Smooth muscle cell (in vitro differentiated cells): ENCODE measurements at regions not wholly inside any gene's neighbourhood (a gene's known extent, or its start where the extent isn't known, plus 50 kb on each side); places are given as distances from the start of the nearest gene placed in this dataset. TPM values are rescaled to one million over a fixed set of nuclear protein-coding genes. Genes with fewer than 3 reads are reported as not detected.

Experiments used
- DNase-seq: peaks from one replicate; lab custom pipeline; 2025; ENCODE audit not compliant: unreplicated experiment; lab: John Stamatoyannopoulos, UW
- H2AFZ ChIP-seq: fragments of 200-600 bp; sonication (generic); 2 replicates; pipeline ENCODE4 v1.6.0; 2016; ENCODE audit warnings: antibody characterized with exemption, low read depth, mild to moderate bottlenecking
- H3F3A ChIP-seq: fragments of 200-600 bp; sonication (generic); 2 replicates; pipeline ENCODE4 v1.6.0; 2017; ENCODE audit warnings: antibody characterized with exemption, low read depth
- H3K27ac ChIP-seq: fragments of 200-600 bp; sonication (generic); 2 replicates; pipeline ENCODE4 v1.5.1; 2016; ENCODE audit warnings: low read depth, mild to moderate bottlenecking
- H3K27me3 ChIP-seq: fragments of 200-600 bp; sonication (generic); 2 replicates; pipeline ENCODE4 v1.6.1; 2016; ENCODE audit warnings: low read depth, mild to moderate bottlenecking
- H3K36me3 ChIP-seq: fragments of 200-600 bp; sonication (generic); 2 replicates; pipeline ENCODE4 v1.5.1; 2016; ENCODE audit warnings: low read depth
- H3K4me1 ChIP-seq: fragments of 200-600 bp; sonication (generic); 2 replicates; pipeline ENCODE4 v1.5.1; 2016; ENCODE audit warnings: low read depth
- H3K4me2 ChIP-seq: fragments of 200-600 bp; sonication (generic); 2 replicates; pipeline ENCODE4 v1.6.0; 2016; ENCODE audit warnings: mild to moderate bottlenecking
- H3K4me3 ChIP-seq: fragments of 200-600 bp; sonication (generic); 2 replicates; pipeline ENCODE4 v1.5.1; 2016; ENCODE audit warnings: mild to moderate bottlenecking
- H3K79me2 ChIP-seq: fragments of 200-600 bp; sonication (generic); 2 replicates; pipeline ENCODE4 v1.6.0; 2016; ENCODE audit warnings: low read depth, mild to moderate bottlenecking
- H3K9ac ChIP-seq: fragments of 200-600 bp; sonication (generic); 2 replicates; pipeline ENCODE4 v1.6.0; 2016; ENCODE audit warnings: low read depth
- H3K9me3 ChIP-seq: fragments of 200-600 bp; sonication (generic); replicated peaks from 2 replicates; pipeline ENCODE4 v1.5.1; 2016; ENCODE audit warnings: low read depth
- H4K20me1 ChIP-seq: fragments of 200-600 bp; sonication (generic); 2 replicates; pipeline ENCODE4 v1.6.0; 2016; ENCODE audit warnings: low read depth
- WGBS: methylation state at CpG from one replicate; pipeline ENCODE4 v1.1.7; 2016; ENCODE audit warnings: low lambda C conversion rate; 5-methylcytosine and 5-hydroxymethylcytosine counted together
- small RNA-seq: library from RNA; depleted of rRNA; stranded (forward); fragments of <200 nt; gene quantifications from one replicate; pipeline ENCODE3, GENCODE V24; 2014
- TF ChIP-seq, protein P1 (sequence below): fragments of 200-600 bp; sonication (generic); IDR thresholded peaks from 2 replicates; pipeline ENCODE4 v1.5.1; 2017; ENCODE audit warnings: borderline replicate concordance, mild to moderate bottlenecking, antibody characterized with exemption; ENCODE audit not compliant: insufficient read depth, poor library complexity, severe bottlenecking

DNA sequence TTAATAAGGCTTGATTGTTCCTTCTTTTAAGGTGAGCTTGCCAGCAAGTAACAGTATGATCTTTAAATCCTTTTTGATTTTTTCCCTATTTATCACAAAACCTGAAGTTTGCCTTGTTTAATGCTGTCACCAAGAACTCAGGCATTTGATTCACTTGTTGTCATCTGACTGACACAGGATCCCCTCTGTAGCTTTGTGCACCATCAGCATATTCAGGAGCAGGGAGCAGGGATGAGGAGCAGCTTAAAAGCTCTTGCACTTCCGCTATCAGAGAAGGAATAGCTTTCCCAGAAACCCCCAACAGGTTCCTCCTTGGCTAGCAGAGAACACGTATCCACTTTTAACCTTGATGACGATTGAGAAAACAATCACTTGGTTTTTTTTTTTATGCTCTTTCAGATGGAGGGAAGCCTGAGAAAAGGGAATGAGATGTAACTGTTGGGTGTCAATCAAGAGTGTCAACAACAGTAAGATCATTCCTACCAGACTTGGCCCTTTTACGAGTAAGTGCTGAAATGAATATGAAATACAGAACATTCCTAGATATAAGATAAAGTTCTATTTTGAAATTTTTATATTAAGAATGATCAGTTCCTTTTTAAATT is 433.1 kb upstream of the CDH18 start:
- no peaks in the 10 kb centered on the region for H3K79me2 ChIP-seq
- no peak for DNase-seq
- H3K27ac ChIP-seq = no peak overlapping the region
- no peaks in the 10 kb centered on the region for H3F3A ChIP-seq
- H3K9me3 ChIP-seq = no peaks in the 10 kb centered on the region
- 73% methylated on average over 4 of the region's 4 CpGs for WGBS
- H3K36me3 ChIP-seq = no peaks in the 10 kb centered on the region
- H3K9ac ChIP-seq = no peak overlapping the region
- H2AFZ ChIP-seq = no peak overlapping the region
- no peak overlapping the region for H3K4me3 ChIP-seq
- H4K20me1 ChIP-seq = no peaks in the 10 kb centered on the region
- no peak overlapping the region for H3K4me2 ChIP-seq
- no peaks in the 10 kb centered on the region for H3K27me3 ChIP-seq
- TF ChIP-seq, protein P1, sequence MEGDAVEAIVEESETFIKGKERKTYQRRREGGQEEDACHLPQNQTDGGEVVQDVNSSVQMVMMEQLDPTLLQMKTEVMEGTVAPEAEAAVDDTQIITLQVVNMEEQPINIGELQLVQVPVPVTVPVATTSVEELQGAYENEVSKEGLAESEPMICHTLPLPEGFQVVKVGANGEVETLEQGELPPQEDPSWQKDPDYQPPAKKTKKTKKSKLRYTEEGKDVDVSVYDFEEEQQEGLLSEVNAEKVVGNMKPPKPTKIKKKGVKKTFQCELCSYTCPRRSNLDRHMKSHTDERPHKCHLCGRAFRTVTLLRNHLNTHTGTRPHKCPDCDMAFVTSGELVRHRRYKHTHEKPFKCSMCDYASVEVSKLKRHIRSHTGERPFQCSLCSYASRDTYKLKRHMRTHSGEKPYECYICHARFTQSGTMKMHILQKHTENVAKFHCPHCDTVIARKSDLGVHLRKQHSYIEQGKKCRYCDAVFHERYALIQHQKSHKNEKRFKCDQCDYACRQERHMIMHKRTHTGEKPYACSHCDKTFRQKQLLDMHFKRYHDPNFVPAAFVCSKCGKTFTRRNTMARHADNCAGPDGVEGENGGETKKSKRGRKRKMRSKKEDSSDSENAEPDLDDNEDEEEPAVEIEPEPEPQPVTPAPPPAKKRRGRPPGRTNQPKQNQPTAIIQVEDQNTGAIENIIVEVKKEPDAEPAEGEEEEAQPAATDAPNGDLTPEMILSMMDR = no peak
- no peaks in the 10 kb centered on the region for H3K4me1 ChIP-seq

Small RNA genes lying in the stretch of these regions (small RNA-seq; reads per million reads assigned to genes)
- gene AC091946.2 (not detected), gene AC140172.1 (not detected)
